NB4 (cell line): ENCODE measurements at regions not wholly inside any gene's neighbourhood (a gene's known extent, or its start where the extent isn't known, plus 50 kb on each side); places are given as distances from the start of the nearest gene placed in this dataset.
"Not testable (repeated sequence)": the region's sequence is repeated elsewhere in the genome, so short reads cannot be mapped to it uniquely, and the experiment has no call there.

Source experiments
- DNase-seq: peaks from one replicate; pipeline ENCODE4 v3.0.0; 2010; ENCODE audit warnings: low read depth
- H3K4me3 ChIP-seq: one replicate; pipeline ENCODE4 v1.5.1; 2011; ENCODE audit warnings: mild to moderate bottlenecking, low read depth, low read length, moderate library complexity
- MYC ChIP-seq: IDR thresholded peaks from 2 replicates; pipeline ENCODE4 v1.6.1; 2011; ENCODE audit warnings: low read depth, low read length
- POLR2A ChIP-seq: IDR thresholded peaks from 2 replicates; pipeline ENCODE4 v1.6.1; 2011; ENCODE audit warnings: mild to moderate bottlenecking; ENCODE audit not compliant: insufficient read length; ENCODE audit errors: extremely low read depth
- TF ChIP-seq, protein P1 (sequence below): IDR thresholded peaks from 2 replicates; pipeline ENCODE4 v1.6.1; 2011; ENCODE audit warnings: low read depth, low read length
- TF ChIP-seq, protein P2 (sequence below): IDR thresholded peaks from one replicate; pipeline ENCODE4 v1.5.1; 2012; ENCODE audit warnings: low read depth, low read length

DNA sequence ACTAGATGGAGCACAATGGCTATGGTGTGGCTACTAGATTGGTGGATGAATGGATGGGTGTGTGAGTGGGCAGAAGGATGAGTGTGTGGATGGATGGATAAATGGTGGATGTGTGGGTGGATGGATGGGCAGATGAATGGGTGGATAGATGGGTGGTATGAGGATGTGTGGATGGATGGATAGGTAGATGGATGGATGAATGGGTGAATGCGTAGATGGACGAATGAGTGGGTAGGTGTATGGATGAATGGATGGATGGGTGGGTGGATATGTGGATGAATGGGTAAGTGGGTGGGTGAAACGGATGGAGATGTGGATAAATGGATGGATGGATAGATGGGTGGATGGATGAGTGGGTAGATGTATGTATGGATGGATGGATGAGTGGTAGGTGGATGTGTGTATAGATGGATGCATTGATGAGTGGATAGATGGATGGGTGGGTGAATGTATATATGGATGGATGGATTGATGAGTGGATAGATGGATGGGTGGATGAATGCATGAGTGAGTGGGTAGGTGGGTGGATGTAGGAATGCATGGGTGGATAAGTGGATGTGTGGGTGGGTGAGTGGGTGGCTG, 114.2 kb downstream of the TEX29 start:
- no peak for TF ChIP-seq POLR2A
- TF ChIP-seq, protein P1, sequence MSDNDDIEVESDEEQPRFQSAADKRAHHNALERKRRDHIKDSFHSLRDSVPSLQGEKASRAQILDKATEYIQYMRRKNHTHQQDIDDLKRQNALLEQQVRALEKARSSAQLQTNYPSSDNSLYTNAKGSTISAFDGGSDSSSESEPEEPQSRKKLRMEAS, result no peak
- TF ChIP-seq MYC, result no peak
- TF ChIP-seq, protein P2, sequence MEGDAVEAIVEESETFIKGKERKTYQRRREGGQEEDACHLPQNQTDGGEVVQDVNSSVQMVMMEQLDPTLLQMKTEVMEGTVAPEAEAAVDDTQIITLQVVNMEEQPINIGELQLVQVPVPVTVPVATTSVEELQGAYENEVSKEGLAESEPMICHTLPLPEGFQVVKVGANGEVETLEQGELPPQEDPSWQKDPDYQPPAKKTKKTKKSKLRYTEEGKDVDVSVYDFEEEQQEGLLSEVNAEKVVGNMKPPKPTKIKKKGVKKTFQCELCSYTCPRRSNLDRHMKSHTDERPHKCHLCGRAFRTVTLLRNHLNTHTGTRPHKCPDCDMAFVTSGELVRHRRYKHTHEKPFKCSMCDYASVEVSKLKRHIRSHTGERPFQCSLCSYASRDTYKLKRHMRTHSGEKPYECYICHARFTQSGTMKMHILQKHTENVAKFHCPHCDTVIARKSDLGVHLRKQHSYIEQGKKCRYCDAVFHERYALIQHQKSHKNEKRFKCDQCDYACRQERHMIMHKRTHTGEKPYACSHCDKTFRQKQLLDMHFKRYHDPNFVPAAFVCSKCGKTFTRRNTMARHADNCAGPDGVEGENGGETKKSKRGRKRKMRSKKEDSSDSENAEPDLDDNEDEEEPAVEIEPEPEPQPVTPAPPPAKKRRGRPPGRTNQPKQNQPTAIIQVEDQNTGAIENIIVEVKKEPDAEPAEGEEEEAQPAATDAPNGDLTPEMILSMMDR, result no peak
- H3K4me3 ChIP-seq, result no peak overlapping the region
- DNase-seq, result no peak

DNA sequence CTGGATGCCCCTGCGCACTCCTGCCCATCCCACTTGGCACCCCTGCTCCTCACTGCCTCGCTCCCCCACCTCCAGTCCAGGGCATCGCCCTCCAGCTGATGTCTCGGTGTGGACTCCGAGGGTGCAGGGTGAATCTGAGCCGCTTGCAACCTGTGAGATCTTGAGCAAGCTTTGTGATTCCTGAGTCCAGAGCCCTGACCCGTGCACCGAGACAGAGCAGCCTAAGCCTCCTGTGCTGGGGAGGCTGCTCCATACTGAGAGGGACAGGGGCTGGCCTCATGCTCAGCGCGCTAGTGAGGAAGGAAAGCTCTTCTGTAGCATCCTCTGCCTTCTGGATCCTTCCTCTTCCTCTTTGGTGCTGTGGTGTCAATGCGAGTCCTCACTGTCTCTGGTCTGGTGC, 116.0 kb downstream of the TEX29 start:
- no peak for DNase-seq
- H3K4me3 ChIP-seq, result no peak overlapping the region
- TF ChIP-seq, protein P2, result no peak

DNA sequence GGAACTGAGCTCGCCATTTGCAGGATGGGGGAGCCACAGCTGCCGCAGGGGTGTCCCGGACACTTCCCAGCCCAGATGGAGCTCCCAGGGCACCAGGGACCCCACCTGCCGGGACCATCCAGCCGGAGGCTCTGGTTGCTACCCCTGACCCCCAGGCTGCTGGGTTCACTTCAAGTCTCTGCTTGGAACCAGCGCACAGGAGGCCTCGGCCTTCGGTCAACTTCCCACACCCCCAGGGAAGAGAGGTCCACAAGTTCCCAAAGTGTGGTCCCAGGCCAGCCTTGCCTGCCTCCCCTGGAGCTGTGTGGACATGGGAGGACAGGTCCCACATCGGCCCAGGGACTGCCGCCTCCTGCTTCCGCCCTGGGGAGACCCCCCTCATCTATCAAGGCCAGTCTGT, 117.0 kb downstream of the TEX29 start:
- TF ChIP-seq POLR2A, result no peak
- no peak overlapping the region for H3K4me3 ChIP-seq
- DNase-seq, result no peak

DNA sequence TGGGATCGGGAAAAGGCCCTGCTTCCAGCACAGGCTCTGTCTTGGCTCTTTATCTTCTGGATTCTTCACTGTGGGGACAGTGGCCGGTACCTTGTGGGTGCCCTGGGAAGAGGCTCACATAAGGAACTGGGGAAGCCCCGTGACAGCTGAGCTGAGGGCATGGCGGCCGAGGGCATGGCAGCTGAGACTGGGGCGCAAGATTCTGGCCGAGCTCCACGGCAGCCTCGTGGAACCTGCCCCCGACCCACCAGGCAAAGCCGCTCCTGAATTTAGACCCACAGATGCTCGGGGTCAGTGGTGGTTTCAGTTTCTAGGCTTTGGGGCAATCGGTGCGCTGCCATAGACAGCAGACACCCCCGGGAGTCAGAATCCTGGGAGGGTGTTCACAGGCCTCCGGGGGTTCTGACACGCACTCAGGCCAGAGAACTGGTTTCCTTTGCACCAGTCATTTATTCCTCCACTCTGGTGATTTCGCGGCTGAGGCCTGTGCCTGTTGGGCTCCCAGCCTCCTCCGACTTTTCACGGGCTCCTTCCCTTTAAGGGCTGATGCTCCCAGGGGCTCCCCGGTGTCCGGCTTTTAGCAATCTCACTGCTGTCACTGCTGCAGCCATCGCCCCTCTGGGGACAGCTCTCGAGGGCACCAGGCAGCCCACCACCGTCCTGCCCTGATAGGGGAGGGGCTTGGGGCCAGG, 117.6 kb downstream of the TEX29 start:
- no peak for DNase-seq
- TF ChIP-seq, protein P1, result no peak
- no peak for TF ChIP-seq POLR2A
- no peak for TF ChIP-seq MYC
- TF ChIP-seq, protein P2, result no peak
- H3K4me3 ChIP-seq, result no peak overlapping the region

DNA sequence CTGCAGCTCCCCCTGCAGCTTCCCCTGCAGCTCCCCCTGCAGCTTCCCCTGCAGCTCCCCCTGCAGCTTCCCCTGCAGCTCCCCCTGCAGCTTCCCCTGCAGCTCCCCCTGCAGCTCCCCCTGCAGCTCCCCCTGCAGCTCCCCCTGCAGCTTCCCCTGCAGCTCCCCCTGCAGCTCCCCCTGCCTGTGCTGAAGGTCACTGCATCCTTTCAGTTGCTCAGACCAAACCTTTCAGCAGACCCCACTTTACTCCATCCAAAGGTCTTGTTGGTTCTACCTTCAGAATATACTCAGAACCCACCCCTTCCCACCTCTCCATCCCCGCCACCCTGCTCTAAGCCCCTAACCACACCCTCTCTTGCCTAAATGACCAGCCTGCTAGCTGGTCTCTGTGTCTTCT, 120.0 kb downstream of the TEX29 start:
- DNase-seq, result peak; percentile 15
- TF ChIP-seq, protein P2, result peak; percentile 32
- not testable (repeated sequence) for H3K4me3 ChIP-seq

DNA sequence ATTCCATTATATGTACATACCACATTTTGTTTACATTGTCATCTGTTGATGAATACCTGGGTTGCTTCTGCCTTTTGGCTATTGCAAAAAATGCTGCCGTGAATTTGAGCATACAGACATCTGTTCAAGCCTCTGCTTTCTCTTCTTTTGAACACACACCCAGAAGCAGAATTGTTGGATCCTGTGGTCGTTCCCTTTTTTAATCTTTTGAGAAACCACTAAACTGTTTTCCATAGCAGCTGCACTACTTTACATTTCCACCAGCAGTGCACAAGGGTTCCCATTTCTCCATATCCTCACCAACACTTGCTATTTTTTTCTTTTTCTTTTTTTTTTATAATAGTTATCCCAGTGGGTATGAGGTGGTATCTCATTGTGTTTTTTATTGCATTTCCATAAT, 123.5 kb downstream of the TEX29 start:
- TF ChIP-seq, protein P2, result no peak
- no peak for TF ChIP-seq POLR2A
- TF ChIP-seq, protein P1, result no peak
- no peak for TF ChIP-seq MYC

More for the DNA sequence above, 123.5 kb downstream of the TEX29 start:
- no peak for DNase-seq
- no peak overlapping the region for H3K4me3 ChIP-seq
